HG02884 (cell line): ENCODE measurements at regions not wholly inside any gene's neighbourhood (a gene's known extent, or its start where the extent isn't known, plus 50 kb on each side); places are given as distances from the start of the nearest gene placed in this dataset.
"Not testable (repeated sequence)": the region's sequence is repeated elsewhere in the genome, so short reads cannot be mapped to it uniquely, and the experiment has no call there.

Source experiments
- ATAC-seq: cut with Tn5 transposase; IDR thresholded peaks from one replicate; pipeline ENCODE4 v1.9.1; 2021; ENCODE audit warnings: mild to moderate bottlenecking, moderate library complexity; ENCODE audit not compliant: unreplicated experiment

DNA sequence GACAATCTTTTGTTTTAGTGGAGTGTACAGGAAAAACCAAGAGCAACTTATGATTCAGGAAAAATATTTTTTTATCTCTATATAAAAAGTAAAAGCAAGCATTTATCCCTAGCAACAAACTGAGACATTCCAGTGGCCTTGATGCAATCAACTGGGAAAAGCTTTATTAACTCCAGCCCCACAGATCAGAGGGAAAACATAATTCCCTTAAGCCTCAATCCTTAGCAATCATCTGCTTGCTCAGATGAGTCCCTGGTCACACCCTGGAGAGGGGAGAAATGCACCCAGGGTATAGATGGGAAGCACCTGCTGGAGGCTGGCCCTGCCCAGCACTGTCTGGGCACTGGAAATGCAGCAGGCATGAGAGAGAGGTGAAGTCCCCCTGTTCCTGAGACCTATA lies 636.6 kb downstream of the TNS3 start:
- ATAC-seq: no peak

DNA sequence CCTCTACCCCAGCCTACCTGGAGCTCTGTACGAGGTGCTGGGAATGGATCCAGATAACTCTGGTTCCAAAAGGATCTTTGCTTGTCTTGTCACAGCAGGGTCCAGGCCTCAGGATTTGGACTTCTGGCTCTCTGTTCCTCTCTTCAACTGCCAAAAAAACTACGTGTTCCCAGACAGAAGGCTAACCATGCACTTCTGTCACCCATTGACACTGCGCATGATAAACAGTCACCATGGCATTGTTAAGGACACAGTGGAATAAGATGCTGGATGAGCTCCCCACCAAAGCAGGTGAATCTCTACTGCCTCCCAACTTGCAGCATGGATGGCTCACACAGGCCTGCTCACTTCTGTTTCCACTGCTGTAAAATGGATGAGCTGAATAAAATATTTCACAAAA lies 637.9 kb downstream of the TNS3 start:
- ATAC-seq: no peak

DNA sequence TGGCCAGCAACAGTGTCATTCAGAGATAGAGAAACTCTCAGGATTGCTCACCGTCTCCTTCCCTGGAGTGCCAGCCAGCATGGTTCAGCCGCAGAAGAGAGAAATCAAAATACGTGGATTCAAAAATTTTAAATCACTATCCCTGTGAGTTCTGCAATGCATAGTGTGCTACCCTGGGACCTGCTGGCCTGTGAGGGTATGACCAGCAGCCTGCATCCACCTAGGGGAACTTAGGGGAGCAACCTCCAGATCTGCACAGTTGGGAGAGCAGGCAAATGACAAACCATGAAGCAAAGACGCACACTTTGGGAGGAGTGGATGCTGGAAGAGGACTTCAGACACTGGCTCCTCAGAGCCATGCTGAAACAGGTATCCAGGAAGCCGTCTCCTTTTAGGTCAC lies 639.3 kb downstream of the TNS3 start:
- ATAC-seq: no peak

DNA sequence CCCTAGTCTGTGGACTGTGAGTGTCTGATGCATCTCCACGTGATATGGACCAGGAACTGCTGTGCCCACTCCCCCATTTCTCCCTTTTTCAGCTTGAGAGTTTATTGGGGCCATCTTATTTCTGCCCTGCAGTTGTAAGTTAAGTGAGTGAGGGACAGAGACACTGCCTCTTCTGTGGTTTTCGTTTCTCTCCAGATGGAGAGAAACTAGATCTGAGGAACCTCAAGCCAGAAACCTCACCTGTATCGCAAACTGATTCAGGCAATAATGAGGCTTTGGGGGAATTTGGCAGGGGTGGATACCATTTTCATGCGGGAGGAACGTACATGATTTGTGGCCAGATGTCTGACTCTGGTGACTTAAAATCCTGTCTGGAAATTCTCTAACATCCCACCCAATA lies 641.7 kb downstream of the TNS3 start:
- ATAC-seq: no peak

DNA sequence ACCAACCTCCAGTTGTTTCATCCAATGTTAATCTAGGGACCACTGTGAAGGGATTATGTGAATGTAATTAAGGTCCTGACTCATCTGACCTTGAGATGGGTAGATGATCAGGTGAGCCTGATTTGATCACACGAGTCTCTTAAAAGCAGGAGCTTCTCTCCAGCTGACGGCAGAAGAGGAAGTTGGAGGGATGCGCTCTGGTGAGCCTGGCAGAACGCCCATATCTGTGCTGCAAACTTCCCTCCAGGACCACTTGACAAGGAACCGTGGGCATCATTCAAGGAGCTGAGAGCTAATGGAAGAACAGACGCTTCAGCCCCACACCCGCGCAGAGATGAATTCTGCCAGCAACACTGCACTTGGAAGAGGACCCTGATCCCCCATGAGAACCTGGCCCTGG lies 642.4 kb downstream of the TNS3 start:
- ATAC-seq: no peak

DNA sequence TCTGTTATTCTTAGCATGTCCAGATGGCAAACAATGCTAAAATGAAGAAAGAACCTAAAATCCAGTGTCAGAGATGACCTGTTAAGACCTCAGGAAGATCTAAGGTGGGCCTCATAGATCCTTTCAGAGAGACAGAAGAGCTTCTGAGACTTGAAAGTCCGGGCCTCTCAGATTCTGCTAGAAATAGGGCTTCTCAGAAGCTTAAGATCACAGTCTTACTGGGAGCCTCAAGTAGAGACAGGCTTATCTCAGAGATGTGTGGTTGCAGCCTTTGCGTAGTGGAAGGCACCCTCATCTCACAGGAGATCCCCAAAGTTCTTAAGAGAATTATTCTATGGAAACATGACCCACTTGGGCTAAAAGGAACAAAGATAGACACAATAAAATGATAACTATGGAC lies 642.8 kb downstream of the TNS3 start:
- ATAC-seq: no peak

DNA sequence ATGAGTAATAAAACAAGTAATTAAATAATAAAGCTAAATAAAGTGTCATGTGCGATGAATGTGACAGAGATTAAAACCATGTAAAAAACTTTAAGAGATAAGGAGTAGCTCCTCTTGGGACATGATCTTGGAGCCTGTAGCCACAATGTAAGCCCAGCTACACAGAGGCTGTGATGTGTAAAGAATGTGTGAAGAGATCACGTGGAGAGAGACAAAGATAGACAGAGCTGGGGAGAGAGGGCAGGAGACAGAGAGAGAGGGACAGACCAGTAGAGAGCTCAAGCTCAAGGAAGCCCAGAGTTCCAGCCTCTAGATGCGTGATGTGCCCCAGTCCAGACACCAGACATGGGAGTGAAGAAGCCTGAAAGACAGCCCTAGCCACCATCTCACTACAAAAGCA lies 644.1 kb downstream of the TNS3 start:
- ATAC-seq: no peak

DNA sequence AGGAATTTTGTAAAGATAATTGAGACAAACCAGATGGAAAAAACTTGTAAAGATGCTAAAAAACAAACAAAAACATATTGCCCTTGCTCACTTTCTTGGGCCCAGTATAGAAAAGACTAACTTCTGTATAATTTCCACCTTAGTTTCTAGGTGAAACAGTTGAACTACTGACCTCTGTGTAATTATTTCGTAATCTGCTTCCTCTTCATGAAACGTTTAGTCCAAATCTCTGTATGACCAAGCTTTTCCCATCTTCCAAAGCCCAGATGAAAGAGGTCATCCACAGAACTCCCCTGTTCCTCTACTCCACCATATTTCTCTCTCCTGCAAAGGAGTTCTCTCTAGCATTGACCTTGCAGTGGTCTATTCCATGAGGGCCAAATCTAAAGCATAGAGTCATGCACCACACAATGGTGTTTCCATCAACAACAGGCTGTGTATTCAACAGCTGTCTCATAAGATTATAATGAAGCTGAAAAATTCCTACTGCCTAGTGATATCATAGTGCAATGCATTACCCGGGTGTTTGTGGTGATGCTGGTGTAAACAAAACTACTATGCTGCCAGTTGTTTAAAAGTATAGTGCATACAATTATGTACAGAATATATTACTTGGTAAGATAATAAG lies 647.6 kb downstream of the TNS3 start:
- no peak for ATAC-seq

DNA sequence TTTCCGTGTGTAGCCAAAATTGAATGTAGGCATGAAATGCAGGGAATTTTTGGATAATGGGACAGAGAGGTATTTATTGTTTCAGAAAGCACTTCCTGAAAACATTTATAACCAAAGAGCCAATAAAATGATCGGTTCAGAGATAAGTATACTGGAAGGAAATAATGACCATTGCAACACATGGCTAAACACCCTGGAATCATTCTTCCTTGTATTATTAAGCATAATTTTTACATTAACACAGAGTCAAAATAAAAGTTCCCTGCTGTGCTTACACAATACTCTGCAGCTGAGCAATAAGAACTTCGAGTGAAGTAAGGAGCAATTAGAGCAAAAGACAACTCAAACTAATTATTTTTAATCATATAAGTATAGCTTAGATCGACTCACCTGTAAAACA lies 648.3 kb downstream of the TNS3 start:
- ATAC-seq: no peak

DNA sequence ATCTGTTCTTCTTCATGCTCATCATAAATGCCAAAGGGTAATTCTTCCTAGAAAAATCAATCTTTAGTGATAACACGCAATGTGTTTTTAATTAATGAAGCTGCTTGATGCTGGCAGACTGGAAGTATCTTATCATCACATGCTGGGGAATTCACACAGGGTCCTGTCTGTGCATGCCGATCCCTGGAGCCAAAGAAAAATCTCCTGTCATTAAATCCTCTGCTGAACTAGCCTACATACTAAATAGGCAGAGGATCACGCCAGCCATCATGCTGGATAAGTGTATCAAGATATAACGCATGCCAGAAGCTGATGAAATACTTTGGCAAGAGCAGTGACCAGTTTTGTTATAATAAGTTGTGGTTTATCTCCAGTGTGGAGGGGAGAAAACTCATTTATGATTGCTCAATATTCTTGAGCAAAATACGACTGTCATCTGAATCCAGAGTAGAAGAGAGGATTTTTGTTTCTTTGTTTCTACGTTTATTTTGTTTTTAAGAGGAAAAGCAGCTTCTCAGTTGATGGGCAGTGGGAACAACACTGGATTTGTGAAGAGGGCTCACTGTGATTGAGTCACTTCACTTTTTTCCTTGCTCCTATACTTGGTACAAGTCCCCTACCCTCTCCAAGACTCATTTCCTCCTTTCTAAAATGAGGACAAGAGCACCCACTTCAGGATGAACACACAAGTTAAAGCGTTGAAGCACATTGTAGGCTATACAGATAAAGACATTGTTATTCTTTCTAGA lies 649.1 kb downstream of the TNS3 start:
- ATAC-seq: no peak

DNA sequence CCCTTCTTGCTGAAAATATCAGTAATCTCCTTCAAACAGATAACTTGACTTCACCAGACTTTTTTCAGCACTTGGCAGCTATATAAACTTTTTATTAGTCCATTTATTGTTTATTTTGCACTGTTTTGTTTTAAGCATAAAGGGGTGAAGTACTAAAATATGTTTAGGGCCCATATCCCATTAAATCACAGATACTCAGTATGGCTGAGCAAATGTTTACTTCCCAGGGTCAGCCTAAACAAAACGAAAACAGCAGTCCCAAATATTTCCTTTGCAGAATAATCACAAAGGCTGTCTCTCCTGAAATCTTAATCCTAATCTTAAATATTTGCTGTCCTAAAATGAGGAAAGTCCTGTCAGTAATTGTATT lies 649.6 kb downstream of the TNS3 start:
- no peak for ATAC-seq

DNA sequence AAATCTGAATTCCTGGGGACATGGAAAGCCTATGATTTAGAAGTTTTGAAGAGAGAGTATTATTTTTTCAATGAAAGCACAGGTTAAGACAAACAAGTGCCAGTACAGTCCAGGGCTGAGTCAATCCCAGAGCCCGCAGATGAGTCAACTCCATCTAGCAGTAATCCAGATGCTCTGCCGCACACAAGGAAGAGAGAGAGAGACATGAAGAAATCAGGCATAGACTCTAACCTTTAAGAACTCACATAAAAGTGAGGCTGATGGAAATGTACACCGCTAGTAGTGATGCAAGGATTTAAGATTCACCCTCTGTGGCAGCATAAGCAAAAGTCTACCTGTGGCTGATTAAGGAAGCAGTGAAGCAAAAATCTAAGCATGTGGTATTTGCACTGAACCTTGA lies 651.5 kb downstream of the TNS3 start:
- ATAC-seq: no peak

DNA sequence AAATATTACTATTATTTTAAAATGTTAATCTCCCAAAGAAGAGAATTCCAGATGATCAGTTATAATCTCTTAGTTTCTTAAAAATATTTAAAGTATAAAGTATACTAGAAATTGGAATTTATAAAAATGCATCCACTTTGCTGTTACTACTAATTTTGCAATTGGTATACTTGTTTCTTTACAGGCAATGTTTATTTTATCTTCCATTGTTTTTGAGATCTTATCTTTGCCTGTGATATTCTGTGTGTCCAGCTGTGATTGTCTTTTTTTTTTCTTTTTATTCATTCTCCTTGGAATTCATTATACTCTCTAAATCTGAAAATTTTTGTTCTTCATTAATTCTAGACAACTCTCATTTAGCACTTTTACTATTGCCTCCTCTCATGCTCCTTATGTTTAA lies 652.6 kb downstream of the TNS3 start:
- no peak for ATAC-seq

DNA sequence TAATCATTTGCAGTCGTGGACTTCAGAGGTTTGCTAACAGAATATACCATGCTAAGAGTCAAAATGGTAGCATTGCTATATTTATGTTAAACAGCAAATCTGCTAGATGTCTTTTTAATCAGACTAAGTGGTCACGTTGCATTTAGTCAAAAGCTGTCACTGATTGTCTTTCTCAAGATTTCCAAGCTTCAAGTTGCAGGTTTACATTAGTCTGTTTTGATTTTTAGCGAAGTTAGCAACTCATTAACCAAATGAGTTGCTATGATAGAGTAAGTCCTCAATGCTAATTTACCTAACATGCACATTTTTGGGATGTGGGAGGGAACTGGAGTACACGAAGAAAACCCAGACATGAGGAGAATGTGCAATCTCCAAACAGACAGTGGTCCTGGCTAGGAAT lies 653.2 kb downstream of the TNS3 start:
- ATAC-seq: no peak

DNA sequence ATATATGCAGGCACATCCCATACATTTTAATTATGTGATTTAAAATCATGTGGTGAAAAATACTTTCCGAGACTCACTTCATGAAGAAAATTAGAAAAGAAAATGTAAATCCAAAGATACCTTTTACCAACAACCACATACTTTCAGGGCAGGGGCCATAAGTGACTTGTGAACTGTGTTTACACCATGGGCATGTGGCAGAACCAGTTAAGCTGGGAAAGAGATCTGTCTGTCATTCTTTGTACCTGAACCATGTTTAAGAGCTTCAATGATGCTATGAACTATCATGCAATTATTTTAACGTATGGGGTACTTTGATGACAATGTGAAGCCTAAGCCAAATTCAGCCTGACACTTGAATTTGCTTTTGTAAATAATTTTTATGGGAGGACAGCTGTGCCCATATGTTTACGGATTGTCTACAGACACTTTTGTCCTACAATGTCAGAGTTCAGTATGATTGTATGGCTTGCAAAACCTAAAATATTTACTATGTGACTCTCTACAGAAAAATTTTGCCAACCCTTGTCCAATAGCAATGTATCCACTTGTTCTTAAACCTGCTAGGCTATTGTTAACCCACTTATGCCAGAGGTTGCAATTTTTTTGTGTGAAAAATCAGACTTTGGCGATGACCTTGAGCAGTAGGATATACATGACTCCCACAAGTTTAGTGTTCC lies 654.6 kb downstream of the TNS3 start:
- ATAC-seq: no peak

DNA sequence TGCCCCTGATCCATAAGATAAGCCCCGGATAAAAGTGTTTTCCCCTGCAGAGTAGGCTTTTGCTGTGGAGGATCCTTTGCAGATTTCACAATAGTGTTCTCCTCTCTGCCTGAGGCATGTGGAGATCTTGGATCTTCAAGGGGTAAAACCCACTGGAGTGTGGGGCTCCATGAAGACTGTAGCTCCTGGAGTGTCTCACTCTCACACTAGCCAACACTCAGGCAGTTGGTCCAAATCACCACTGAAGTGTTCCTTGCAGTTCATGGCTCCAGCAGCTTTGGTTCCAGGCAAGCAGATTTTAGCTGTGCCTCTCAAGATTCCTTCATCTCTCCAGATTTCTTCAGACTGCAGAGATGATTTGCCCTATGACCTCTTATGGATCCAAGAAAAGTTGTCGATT lies 665.3 kb downstream of the TNS3 start:
- ATAC-seq: no peak

DNA sequence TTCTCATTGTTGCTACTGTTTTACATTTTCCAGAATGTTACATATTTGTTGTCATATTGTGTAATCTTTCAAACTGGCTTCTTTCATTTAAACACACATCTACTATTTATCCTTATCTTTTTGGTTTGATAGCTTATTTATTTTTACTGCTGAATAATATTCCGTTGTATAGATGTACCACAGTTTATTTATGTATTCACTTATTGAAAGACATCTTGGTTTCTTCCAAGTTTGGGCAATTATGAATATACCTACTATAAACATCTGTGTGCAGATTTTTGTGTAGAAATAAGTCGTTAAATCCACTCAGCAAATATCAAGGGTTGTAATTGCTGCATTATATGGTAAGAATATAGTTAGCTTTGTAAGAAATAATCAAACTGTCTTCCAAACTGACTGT lies 669.2 kb downstream of the TNS3 start:
- no peak for ATAC-seq

DNA sequence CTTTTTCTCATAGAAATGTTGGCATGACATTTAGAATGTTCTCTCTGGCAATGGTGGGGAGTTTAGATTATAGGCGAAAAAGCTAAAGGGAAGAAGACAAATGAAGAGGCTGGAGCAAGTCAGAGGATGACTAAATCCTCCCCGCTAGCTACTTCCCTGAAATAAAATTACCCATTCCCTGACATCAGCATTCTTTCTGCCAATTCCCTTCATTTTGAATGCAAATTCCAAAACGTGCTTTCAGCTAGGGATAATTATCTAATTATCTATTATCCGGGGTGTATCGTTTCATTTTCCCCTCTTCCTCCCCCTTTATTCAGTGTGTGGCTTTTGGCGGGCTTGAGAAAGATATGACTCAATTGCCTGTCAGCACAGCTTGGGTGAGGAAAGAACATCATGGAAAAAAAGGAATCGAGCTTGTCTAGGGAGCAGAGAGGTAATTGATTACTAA lies 672.3 kb downstream of the TNS3 start:
- no peak for ATAC-seq

DNA sequence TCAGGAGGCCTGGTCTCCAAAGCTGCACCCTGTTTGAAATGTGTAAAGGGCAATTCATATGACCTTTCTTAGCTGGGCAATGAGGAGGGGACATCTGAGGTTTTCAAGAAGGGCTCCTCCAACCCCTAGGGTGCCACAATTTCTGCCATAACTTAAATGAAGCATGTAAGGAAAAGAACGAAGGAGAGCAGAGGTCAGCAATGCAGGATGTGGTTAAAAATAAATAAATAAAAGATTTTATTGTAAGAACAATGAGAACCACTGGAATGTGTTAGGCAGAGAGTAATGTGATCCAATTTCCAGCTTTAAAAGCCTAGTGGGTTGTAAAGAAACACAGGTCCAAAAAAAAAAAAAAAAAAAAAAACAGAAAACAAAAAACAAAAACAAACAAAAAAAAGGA lies 673.1 kb downstream of the TNS3 start:
- no peak for ATAC-seq

DNA sequence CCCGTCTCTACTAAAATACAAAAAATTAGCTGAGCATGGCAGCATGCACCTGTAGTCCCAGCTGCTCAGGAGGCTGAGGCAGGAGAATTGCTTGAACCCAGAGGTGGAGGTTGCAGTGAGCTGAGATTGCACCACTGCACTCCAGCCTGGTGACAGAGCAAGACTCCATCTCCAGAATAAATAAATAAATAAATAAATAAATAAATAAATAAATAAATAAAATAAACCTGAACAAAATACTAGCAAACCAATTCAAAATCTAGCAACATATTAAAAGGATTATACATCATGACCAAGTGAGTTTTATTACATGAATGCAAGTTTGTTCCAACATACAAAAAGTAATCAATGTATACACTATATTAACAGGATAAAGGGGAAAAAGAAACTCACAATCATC lies 677.4 kb downstream of the TNS3 start:
- not testable (repeated sequence) for ATAC-seq

DNA sequence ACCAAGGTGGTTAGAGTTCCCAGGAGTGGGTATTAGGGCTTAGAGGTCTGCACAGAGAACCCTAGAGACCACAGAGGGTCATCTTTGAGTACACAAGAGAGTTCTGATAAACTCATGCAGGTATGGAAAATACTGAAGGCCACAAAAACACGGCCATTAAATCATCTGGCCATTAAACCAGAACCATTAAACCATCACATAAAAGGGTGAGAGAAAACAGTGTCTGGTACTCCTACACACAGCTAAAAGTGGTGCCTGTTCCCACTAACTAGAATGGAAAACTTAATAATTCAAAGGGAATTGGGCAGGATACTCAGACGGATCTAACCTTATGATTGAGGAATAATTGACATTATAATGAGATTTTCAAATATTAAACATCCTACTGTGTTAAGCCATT lies 679.4 kb downstream of the TNS3 start:
- no peak for ATAC-seq
